ENCODE measurements at regions not wholly inside any gene's neighbourhood (a gene's known extent, or its start where the extent isn't known, plus 50 kb on each side); places are given as distances from the start of the nearest gene placed in this dataset.
A peak's percentile ranks its signal among the peaks of the same experiment; 100 is the strongest.
"Not testable (repeated sequence)": the region's sequence is repeated elsewhere in the genome, so short reads cannot be mapped to it uniquely, and the experiment has no call there.

DNA sequence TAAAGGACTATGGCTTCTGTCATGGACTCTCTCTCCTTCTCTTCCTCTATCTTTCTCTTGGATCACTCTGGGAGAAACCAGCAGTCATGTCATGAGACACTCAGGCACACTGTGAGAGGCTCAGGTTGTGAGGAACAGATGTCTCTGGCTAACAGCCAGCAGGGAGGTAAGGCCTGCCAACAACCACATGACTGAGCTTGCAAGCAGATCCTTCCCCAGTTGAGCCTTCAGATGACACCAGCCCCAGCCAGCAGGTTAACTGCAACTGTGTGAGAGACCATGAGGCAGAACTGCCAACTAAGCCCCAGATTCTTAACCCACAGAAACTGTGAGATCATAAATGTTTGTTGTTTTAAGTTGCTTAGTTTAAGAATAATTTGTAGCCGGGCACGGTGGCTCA is 90.6 kb downstream of the VCPKMT start:
- no peak for FAIRE-seq
- no peak for TF ChIP-seq POLR2A (IDR thresholded peaks at IDR 0.05; ENCODE audit: low read depth, low read length)
- DNase-seq (ENCODE audit: insufficient read length, low spot score) = no peak

GRCh38 chr14:50026396-50026795 is 90.0 kb downstream of the VCPKMT start:
- FAIRE-seq (no peak), DNase-seq (ENCODE audit: insufficient read length, low spot score) (no peak)
- TF ChIP-seq POLR2A (IDR thresholded peaks at IDR 0.05; ENCODE audit: low read depth, low read length) = no peak

- FAIRE-seq (no peak), DNase-seq (ENCODE audit: insufficient read length, low spot score) (no peak)
- TF ChIP-seq POLR2A (IDR thresholded peaks at IDR 0.05; ENCODE audit: low read depth, low read length) = no peak
These were observed 88.6 kb downstream of the VCPKMT start for GRCh38 chr14:50027816-50028215.

GRCh38 chr14:50028458-50028857 is 87.9 kb downstream of the VCPKMT start:
- DNase-seq (ENCODE audit: insufficient read length, low spot score) = no peak
- FAIRE-seq = no peak
- TF ChIP-seq POLR2A (IDR thresholded peaks at IDR 0.05; ENCODE audit: low read depth, low read length) = no peak

DNA sequence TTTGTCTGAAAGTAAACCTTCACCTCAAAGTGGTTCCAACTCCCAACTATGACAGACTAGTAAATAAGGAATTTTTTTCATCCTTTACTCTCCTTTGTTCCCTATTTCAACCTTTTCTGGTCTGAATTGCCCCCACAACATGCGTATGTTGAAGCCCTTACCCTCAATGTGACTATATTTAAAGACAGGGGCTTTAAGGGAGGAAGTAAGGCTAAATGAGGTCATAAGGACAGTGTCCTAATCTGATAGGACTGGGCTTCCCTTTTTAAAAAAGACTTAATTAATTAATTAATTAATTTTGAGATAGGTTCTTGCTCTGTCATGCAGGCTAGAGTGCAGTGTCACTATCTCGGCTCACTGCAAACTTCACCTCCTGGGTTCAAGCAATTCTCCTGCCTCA is 86.3 kb downstream of the VCPKMT start:
- no peak for TF ChIP-seq POLR2A (IDR thresholded peaks at IDR 0.05; ENCODE audit: low read depth, low read length)
- FAIRE-seq (no peak), DNase-seq (ENCODE audit: insufficient read length, low spot score) (no peak)

- FAIRE-seq; DNase-seq (ENCODE audit: insufficient read length, low spot score): not testable (repeated sequence)
These were observed 85.5 kb downstream of the VCPKMT start for GRCh38 chr14:50030911-50031310.

- no peak for FAIRE-seq
- TF ChIP-seq POLR2A (IDR thresholded peaks at IDR 0.05; ENCODE audit: low read depth, low read length) = no peak
- DNase-seq (ENCODE audit: insufficient read length, low spot score) = no peak
These were observed 84.6 kb downstream of the VCPKMT start for GRCh38 chr14:50031602-50032313.

DNA sequence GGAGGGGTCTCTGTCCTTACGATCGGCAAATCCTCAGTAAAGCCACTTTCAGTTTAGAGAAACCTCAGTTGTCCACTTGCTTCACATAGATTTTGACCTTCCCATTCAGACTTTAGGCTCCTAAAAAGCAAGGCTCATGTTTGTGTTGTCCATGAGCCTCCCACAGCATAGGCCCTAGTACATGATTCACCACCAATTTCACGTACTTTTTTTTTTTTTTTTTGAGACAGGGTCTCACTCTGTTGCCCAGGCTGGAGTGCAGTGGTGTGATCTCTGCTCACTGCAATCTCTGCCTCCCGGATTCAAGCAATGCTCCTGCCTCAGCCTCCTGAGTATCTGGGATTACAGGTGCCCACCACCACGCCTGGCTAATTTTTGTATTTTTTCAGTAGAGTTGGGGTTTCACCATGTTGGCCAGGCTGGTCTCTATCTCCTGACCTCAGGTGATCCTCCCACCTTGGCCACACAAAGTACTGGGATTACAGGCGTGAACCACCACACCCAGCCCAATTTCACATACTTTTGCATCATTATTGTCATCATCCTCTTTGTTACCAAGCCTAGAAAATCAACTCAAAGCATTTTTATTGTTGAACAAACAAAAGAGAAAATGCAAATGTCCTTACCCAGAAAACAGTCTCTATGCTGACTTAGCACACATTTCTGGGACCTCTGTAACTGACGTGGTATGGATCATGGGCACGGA is 83.8 kb downstream of the VCPKMT start:
- DNase-seq (ENCODE audit: insufficient read length, low spot score); FAIRE-seq: not testable (repeated sequence)

GRCh38 chr14:50035214-50035613 is 81.2 kb downstream of the VCPKMT start:
- TF ChIP-seq POLR2A (IDR thresholded peaks at IDR 0.05; ENCODE audit: low read depth, low read length) = no peak
- DNase-seq (ENCODE audit: insufficient read length, low spot score) (no peak), FAIRE-seq (no peak)

DNA sequence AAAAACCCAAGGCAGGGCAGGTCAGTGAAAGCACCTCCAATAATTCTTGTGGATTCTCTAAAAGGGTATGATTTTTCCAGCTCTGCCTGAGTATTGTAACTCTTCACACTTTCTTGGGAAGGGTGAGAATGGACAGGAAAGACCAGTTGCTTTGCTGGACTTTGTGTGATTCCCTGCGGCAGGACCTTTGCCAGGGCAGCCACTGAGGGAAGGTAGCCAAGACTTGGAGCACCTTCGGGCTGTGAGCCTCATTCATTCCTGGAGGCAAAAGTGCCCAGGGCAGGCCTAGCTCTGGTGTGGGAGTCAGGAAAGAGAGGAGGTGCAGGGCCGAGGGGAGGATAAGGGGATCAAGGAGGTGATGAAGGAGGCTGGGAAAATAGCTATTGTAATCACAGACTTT is 80.2 kb downstream of the VCPKMT start:
- DNase-seq (ENCODE audit: insufficient read length, low spot score) (no peak), FAIRE-seq (no peak)
- no peak for TF ChIP-seq POLR2A (IDR thresholded peaks at IDR 0.05; ENCODE audit: low read depth, low read length)

GRCh38 chr14:50036637-50037036 is 79.7 kb downstream of the VCPKMT start:
- DNase-seq (ENCODE audit: insufficient read length, low spot score) (no peak), FAIRE-seq (no peak)
- no peak for TF ChIP-seq POLR2A (IDR thresholded peaks at IDR 0.05; ENCODE audit: low read depth, low read length)

- TF ChIP-seq POLR2A (IDR thresholded peaks at IDR 0.05; ENCODE audit: low read depth, low read length) = no peak
- FAIRE-seq = no peak
- DNase-seq (ENCODE audit: insufficient read length, low spot score) = no peak
These were observed 79.1 kb downstream of the VCPKMT start for GRCh38 chr14:50037240-50037639.

- DNase-seq (ENCODE audit: insufficient read length, low spot score) (no peak), FAIRE-seq (no peak)
These were observed 78.5 kb downstream of the VCPKMT start for GRCh38 chr14:50037852-50038251.

GRCh38 chr14:50038398-50039119 is 77.8 kb downstream of the VCPKMT start:
- FAIRE-seq = peak; percentile 6

More at GRCh38 chr14:50037852-50038251, 78.5 kb downstream of the VCPKMT start:
- TF ChIP-seq POLR2A (IDR thresholded peaks at IDR 0.05; ENCODE audit: low read depth, low read length) = no peak

More at GRCh38 chr14:50038398-50039119, 77.8 kb downstream of the VCPKMT start:
- peak; percentile 56 for DNase-seq (ENCODE audit: insufficient read length, low spot score)
- no peak for TF ChIP-seq POLR2A (IDR thresholded peaks at IDR 0.05; ENCODE audit: low read depth, low read length)
